ENCODE measurements at regions not wholly inside any gene's neighbourhood (a gene's known extent, or its start where the extent isn't known, plus 50 kb on each side); places are given as distances from the start of the nearest gene placed in this dataset.

GRCh38 chr16:86974120-86974519, 343.1 kb downstream of the C16orf95 start:
- Histone ChIP-seq H4K20me1 (ENCODE audit: control insufficient read depth, insufficient read depth) (no peaks in the 10 kb centered on the region), H3K79me2 (ENCODE audit: control insufficient read depth, insufficient read depth, low read length) (no peaks in the 10 kb centered on the region), H3K4me3 (no peak overlapping the region), H3K36me3 (ENCODE audit: control insufficient read depth in 2 of 2, insufficient read depth in 2 of 2, low read length in 1 of 2) (no peaks in the 10 kb centered on the region), H3K9ac (ENCODE audit: control insufficient read depth, insufficient read depth, low read length) (no peak overlapping the region), H3K27me3 (replicated peaks in 1 of 2; ENCODE audit: control insufficient read depth in 2 of 2, insufficient read depth in 2 of 2, low read length in 1 of 2) (no peaks in the 10 kb centered on the region), H3K9me3 (replicated peaks; ENCODE audit: control insufficient read depth, insufficient read depth, low read length) (no peaks in the 10 kb centered on the region), H3K4me1 (ENCODE audit: control insufficient read depth, insufficient read depth, low read length) (no peaks in the 10 kb centered on the region), H2AFZ (ENCODE audit: control insufficient read depth, low read depth, low read length) (no peak overlapping the region), H3K27ac (ENCODE audit: control insufficient read depth, insufficient read depth) (no peak overlapping the region), H3K4me2 (ENCODE audit: control insufficient read depth, insufficient read depth) (no peak overlapping the region)
- no peak for ATAC-seq
- POLR2A ChIA-PET, result no interaction called here
- in situ Hi-C loops (cut with MboI) (no loop called here), intact Hi-C loops (cut with micrococcal nuclease; ENCODE audit: unreplicated experiment) (no loop called here)
- no peak for DNase-seq (ENCODE audit: low read depth, low spot score)
- SMC1A ChIA-PET (ENCODE audit: uncharacterized antibody, unreplicated experiment), result no interaction called here
- BruUV-seq (replicated peaks), result no TSS peak
- CTCF ChIA-PET, result no interaction called here
- TF ChIP-seq BCL11A (IDR thresholded peaks at IDR 0.05; ENCODE audit: low read depth, low read length), result no peak
- TF ChIP-seq KDM1A (IDR thresholded peaks at IDR 0.05; ENCODE audit: borderline replicate concordance), result no peak
- TF ChIP-seq, protein P1, sequence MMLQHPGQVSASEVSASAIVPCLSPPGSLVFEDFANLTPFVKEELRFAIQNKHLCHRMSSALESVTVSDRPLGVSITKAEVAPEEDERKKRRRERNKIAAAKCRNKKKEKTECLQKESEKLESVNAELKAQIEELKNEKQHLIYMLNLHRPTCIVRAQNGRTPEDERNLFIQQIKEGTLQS (IDR thresholded peaks at IDR 0.05; ENCODE audit: borderline replicate concordance, extremely low read depth, low read depth, low read length), result no peak
- TF ChIP-seq SUZ12 (IDR thresholded peaks at IDR 0.05; ENCODE audit: unreplicated experiment), result no peak
- TF ChIP-seq TCF3 (IDR thresholded peaks at IDR 0.05; ENCODE audit: borderline replicate concordance, insufficient read depth, low read depth, low read length), result no peak
- TF ChIP-seq ZSCAN29 (IDR thresholded peaks at IDR 0.05), result no peak
- TF ChIP-seq CBX3 (IDR thresholded peaks at IDR 0.05; ENCODE audit: borderline replicate concordance, low read depth), result no peak
- TF ChIP-seq BHLHE40 (IDR thresholded peaks at IDR 0.05; ENCODE audit: borderline replicate concordance in 1 of 2, low read depth in 2 of 2, low read length in 1 of 2), result no peak
- TF ChIP-seq CBFB (IDR thresholded peaks at IDR 0.05; ENCODE audit: low read depth), result no peak
- no peak for TF ChIP-seq YY1 (IDR thresholded peaks at IDR 0.05; ENCODE audit: low read depth, low read length)
- no peak for TF ChIP-seq POLR2A (IDR thresholded peaks at IDR 0.05; ENCODE audit: low read depth, low read length)
- TF ChIP-seq SMC3 (IDR thresholded peaks at IDR 0.05; ENCODE audit: borderline replicate concordance, low read length), result no peak
- TF ChIP-seq SIN3A (IDR thresholded peaks at IDR 0.05; ENCODE audit: low read depth, low read length), result no peak
- no peak for TF ChIP-seq PAX5 (IDR thresholded peaks at IDR 0.05; ENCODE audit: borderline replicate concordance, low read depth, low read length)
- TF ChIP-seq NRF1 (conservative IDR thresholded peaks at IDR 0.05; ENCODE audit: low read depth, low read length), result no peak
- no peak for TF ChIP-seq BCL3 (IDR thresholded peaks at IDR 0.05; ENCODE audit: borderline replicate concordance, insufficient read depth, low read depth, low read length, poor library complexity, severe bottlenecking)
- no peak for TF ChIP-seq ZBED1 (IDR thresholded peaks at IDR 0.05; ENCODE audit: borderline replicate concordance)
- no peak for TF ChIP-seq ZNF384 (IDR thresholded peaks at IDR 0.05; ENCODE audit: borderline replicate concordance, low read depth, low read length)
- no peak for FAIRE-seq
- 19% methylated on average over 2 of the region's 2 CpGs for WGBS (ENCODE audit: insufficient coverage, insufficient replicate concordance, low lambda C conversion rate, missing lambda C conversion rate)
- RAD21 ChIA-PET (ENCODE audit: unreplicated experiment), result no interaction called here
